HG02840 (cell line): ENCODE measurements at regions not wholly inside any gene's neighbourhood (a gene's known extent, or its start where the extent isn't known, plus 50 kb on each side); places are given as distances from the start of the nearest gene placed in this dataset.

ENCODE experiments used
- ATAC-seq: cut with Tn5 transposase; IDR thresholded peaks from one replicate; pipeline ENCODE4 v1.9.1; 2021; ENCODE audit warnings: mild to moderate bottlenecking, moderate library complexity, moderate number of reproducible peaks; ENCODE audit not compliant: unreplicated experiment, low FRiP score

DNA sequence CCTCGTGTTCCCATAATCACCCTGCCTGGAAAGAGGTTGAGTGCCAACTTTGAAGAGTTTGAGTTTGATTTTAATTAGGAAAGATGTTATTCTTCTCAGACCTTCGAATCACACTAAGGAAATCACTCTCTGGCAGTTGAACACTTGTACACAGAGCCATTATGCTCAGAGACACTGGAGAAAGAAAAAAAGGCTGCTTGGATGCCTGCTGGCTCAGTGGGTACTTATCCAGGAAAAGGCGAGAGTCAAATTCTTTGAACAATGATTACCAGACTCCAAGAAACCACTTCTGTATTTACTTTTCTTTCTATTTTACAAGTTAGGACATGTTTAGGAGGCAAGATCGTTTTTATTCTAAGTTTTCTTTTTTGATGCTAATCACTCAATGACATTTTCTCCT, 438.5 kb upstream of the FAT3 start:
- ATAC-seq, result no peak

DNA sequence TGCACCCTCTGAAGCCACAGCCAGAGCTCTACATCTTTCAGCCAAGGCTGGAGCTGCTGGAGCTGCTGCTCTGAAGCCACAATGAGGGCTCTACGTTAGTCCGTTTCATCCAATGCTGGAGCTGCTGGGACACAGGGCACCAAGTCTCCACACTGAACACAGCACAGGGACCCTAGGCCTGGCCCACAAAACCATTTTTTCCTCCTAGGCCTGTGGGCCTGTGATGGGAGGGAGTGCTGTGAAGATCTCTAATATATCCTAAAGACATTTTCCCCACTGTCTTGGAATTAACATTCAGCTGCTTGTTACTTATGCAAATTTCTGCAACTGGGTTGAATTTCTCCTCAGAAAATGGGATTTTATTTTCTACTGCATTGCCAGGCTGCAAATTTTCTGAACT, 441.4 kb upstream of the FAT3 start:
- no peak for ATAC-seq

DNA sequence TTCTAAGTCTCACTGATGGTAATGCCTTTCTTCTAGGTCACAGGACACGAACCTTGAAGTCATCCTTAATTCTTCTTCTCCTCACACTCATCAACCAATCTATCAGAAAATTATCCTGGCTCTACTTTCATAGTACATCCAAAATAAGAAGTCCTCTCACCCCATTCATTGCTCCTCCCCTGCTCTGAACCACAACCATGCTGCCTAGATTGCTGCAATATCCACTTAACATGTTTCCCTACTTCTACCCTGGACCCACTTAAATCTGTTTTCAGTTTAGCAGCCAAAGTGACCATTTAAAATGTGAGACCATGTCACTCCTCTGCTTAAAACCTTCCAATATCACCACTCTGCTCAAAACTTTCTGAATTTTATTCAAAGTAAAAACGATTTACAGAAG, 445.9 kb upstream of the FAT3 start:
- no peak for ATAC-seq

DNA sequence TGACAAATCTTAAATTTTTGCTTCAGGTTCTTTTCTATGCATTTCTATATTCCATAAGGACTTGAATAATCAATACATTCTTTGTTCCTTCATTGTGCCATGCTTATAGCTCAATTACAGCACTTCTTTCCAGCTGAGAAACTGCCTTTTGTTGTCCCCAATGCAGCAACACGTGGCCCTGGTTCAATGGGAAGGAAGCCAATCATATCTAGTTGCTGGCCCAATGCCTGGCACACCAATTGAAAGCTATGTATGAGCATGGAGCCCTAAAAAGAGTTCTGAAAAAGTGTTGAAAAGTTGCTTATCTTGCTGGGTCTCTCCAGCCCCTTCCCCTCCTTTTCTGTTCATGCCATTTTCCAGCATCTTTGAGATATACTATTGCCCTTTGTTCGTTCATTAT, 448.0 kb upstream of the FAT3 start:
- ATAC-seq, result no peak

DNA sequence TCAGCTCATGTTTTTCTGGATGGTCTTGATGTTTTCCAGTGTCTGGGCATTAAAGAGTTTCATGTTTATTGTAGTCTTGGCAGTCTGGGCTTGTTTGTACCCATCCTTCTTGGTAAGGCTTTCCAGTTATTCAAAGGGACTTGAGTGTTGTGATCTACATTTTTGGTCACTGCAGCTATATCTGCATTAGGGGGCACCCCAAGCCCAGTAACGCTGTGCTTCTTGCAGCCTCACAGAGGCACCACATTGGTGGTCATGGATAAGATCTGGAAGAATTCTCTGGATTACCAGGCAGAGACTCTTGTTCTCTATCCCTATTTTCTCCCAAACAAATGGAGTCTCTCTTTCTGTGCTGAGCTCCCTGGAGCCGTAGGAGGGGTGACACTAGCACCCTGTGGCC, 451.5 kb upstream of the FAT3 start:
- no peak for ATAC-seq

DNA sequence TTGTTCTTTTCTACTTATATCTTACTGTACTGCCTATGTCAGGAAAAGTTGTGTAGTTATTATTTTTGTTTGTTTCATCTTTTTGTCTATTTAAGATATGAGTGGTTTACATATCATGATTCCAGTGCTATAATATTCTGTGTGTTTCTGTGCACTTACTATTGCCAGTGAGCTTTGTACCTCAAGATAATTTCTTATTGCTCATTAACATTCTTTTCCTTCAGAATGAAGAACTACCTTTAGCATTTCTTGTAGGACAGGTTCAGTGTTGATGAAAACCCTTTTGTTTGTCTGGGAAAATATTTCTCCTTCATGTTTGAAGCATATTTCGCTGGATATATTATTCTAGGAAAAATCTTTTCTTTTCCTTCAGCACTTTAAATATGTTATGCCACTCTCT, 452.7 kb upstream of the FAT3 start:
- no peak for ATAC-seq

DNA sequence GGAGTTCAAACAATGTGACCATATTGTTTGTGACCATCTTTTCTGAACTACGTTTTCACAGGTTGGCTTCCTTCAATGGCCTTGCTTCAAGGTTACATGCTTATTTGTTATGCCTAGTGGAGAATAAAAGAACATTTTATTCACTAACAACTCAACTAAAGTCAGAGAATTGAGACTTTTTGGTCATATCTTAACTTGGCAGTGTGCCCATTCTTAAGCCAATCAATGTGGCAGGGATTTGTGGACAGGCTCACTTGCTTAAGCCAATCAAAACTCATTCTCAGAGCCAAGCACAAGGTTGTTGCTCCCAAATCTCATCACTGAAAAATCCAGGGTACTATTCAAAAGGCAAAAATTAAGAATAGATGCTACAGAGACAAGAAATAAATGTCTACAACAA, 455.8 kb upstream of the FAT3 start:
- no peak for ATAC-seq

DNA sequence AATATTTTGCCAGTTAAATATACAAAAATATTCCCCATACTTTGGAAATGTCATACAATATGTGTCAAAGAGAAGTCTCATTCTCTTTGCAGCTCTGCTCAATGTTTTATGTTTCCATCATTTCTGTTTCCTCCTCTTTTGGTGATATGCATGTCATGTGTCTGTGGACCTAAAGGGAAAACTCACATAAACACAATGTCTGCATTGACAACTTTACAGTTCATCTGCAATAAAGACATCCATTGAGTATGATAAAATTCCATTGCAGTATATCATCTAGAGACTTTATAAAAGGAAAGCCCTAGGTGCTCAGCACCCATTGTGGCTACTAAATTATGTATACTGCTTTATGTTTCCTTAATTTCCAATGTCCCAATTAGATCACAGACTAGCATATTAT, 461.3 kb upstream of the FAT3 start:
- ATAC-seq, result no peak

DNA sequence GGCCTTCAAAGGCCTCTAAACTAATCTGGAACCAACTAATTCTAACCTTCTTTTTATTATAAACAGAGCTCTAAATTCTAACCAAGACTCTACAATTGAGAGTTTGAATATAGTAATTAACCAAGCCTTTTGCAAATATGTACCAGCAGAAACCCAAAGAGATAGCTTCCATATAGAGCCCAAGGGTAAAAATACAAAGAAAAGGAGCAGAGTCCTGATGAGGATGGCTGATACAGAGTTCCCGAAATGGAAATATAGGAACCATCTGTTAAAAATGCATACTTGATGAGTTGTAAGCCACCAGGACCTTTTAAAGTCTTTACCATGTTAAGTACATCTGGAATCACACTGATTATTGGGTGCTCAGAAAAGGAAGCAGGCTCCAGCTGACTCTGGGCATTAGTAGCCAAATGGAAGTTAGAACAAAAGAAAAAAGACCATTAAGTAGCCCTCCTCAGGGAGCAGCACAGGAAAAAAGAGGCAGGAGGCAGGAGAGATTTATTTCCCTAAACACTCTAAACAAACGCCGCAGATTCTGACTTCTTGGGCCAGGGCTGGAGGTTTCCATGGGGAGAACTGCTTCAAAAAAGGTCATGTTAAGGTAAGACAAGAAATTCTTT, 463.1 kb upstream of the FAT3 start:
- ATAC-seq, result no peak

DNA sequence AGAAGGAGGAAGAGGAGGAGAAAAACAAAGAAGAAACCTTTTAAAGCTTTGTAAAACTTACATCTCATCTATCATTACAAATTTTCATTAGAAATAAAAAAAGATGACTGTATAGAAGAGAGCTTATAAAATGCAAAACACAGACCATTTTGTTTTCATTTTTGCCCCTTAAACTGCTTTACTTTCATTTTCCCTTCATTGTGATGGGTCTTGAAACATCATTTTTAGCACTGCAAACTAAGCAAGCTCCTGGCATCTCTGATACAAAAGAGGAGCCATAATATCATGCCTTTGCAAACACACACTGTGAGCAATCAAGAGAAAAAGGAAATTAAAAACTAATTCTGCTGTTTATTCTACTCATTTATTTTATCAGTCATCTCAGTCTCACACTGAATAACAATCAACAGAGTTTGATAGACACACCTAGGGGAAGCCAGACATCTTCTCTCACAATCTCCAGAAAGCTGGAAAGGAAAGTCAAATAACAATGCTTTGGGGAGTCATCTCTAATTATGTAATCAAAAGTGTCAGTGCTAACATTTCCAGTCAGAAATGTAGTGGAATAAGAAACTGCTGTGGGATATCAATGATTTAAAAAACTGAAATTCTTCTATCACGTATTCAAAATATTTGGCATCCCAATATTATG, 467.7 kb upstream of the FAT3 start:
- ATAC-seq, result no peak

DNA sequence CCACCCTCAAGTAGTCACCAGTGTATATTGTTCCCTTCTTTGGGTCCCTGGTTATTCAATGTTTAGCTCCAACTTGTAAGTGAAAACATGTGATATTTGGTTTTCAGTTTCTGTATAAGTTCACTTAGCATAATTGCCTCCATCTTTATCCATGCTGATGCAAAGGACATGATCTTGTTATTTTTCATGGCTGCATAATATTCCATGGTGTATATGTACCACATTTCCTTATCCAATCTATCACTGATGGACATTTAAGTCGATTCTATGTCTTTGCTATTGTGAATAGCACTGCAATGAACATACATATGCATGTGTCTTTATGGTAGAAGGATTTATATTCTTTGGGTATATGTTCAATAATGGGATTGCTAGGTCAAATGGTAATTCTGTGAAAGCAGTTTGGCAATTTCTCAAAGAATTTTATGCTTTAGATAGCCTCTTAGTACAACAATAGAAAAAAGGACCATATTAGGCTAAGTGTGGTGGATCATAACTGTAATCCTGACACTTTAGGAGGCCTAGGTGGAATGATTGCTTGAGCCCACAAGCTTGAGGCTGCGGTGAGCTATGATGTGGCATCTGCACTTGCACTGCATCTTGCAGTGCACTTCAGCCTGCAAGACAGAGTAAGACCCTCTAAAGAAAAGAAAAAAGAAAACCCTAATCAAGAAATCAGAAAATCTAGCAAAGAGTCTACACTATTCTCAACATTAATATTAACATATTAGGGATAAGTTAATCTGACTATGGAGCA, 468.5 kb upstream of the FAT3 start:
- no peak for ATAC-seq

DNA sequence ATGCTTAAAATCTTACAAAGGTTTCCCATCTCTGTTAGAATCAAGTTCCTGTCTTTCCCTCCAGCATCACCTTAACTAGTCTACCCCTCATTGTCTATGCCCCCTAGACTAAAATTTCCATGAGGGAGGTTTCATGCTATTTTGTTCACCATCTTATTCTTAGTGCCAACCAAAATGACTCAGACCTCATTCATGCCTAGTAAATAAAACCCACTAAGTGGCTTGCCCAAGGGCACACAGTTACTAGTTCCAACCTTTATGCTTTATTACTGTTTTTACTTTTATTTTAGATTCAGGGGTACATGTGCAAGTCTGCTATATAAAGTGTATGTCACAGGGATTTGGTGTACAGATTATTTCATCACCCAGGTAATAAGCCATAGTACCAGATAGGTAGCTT, 469.1 kb upstream of the FAT3 start:
- no peak for ATAC-seq

DNA sequence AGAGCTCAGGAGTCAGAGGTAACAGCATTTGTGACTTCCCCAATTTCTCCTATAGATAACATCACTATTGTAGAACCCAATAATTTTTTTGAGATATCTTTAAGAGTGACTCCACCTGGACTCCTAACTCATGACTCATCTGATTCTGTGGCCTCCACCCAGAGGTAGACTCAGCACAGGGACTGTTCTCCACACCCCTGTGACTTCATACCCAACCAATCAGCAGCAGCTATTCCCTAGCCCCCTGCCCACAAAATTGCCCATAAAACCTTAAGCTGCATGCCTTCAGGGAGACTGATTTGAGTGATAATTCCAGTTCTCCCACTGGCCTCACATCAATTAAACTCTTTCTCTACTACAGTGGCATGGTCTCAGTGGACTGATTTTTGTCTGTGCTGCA, 475.4 kb upstream of the FAT3 start:
- no peak for ATAC-seq

DNA sequence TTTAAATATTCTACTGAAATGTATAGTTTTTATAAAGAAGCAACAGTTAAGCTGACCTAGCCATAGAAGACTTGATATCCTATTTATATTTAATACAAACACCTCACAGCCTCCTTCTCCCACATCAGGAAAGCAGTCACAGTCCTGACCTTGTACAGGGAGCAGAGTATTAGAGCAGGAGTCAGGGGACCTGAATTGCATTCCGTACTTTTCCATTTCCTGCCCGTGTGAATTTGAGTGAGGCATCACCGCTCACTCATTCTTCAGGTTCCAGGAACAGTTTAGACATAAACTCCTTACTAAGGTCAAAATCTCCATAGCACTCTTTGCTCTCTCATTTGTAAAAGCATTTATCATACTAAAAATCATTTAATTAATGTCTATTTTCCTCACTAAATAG, 482.5 kb upstream of the FAT3 start:
- ATAC-seq, result no peak

DNA sequence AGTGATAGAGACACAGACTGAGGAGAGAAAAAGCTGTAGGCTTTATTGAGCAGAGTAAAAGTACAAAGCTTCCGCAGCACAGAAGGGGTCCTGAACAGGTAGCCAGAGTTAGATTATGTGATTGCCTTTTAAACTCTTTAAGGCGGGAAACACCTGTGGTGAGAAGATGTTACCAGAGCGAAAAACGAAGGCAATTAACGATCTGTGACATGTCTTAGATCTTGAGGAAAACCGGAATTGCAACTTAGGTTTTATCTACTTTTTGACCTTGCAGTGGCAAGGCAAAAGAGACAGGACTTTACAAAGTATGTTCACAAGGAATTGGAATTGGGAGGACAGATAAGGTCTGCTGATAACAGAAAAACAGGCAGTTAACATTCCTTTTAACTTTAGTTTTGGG, 493.6 kb upstream of the FAT3 start:
- no peak for ATAC-seq

DNA sequence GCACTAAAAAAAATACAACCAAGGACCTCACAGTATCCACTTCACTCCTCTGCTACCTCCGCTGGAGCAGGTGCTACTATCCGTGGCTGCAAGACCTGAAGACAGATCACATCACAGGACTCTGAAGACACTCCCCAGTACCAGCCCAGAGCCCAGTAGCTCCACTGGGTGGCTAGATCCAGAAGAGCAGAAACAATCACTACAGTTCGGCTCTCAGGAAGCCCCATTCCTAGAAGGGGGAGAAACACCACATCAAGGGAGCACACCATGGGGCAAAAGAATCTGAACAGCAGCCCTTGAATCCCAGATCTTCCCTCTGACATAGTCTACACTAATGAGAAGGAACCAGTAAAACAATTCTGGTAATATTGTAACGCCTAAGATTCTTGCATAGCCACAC, 494.0 kb upstream of the FAT3 start:
- ATAC-seq, result no peak

DNA sequence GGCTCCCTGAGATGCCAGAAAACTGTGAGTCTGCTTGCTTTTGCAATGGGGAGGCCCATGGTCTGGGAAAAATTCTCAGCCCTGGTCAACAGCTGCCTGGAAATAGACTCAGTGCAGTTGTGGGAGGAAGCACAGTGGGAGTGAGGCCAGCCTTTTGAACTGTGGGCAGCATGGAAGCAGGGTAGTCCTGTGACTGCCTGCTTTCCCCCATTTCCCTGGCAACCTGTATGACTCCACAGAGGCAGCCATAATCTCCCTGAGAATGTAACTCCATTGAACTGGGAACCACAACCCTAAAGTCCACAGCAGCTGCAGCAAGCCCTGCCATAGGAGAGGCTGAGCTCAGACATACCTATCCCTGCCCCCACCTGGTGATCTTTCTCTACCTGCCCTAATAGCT, 494.6 kb upstream of the FAT3 start:
- no peak for ATAC-seq

DNA sequence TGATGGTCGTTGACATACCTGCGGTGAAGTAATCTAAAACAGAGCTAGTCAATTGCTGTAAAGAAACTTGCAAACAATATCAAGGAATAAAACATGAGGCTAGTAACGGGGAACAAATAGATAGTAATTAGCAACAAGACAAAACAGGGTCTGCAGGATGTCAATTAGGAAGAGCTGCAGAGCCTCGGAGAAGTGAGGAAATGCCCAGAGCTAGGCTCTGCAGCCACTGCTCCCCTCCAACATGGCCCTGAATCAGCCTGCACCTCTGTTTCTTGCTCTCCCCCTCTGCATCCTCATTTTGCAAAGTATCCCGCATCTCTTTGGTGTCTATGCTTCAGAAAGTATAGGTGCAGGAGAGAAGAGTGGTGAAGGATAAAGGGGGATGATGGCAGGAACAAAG, 507.4 kb upstream of the FAT3 start:
- no peak for ATAC-seq

DNA sequence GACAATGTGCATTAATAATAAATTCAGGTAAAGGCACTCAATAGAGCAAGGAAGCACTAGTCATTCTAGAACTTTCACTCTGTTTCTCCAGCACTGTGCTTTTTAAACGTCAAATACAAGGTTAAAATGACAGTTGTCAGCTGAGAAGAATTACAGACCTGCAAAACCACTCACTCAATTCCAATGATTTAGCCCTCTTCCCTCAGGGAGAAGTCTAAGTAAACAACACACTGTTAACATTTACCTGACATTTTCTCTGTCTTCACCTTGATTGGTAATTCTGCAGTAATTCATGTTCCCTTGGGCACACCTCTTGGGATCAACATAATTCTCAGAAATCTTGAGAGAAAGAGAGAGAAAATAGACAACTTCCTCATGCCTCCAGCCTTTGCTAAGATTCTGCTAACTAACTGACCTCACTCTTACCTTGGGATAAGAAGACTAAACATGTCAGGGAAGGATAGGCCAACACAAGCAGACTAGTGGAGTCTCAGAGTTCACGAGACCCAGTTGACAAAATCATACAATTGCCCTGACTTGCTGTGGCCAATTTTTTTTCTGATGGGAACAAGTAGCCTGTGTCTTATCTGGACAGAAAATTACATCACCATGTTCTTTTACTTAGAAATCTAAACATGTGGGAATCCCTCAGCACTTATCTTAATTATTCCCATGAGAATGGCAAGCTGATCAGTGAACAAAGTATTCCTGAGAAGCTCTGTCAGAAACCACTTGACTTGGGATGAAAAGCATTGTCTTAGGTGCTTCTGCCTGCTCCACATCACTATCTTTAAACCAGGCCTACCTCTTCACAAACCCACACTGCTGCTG, 516.8 kb upstream of the FAT3 start:
- ATAC-seq, result no peak

DNA sequence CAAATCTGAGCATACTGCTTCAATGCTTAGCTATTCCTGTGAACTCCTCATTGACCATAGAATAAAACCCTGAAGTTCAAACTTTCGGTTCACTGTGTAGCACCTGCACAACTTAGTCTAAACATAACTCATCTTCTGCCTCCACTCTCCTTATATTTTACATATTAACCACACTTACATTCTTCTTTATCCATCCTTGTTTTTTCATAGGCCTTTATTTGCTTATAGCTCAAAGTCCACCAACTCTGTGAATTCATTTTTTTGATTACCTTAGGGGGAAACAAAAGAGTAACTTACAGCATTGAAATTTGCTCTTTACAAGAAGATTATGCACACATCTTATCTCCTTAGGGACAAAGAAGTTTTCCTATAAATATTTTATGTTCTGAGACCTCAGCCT, 521.6 kb upstream of the FAT3 start:
- no peak for ATAC-seq

DNA sequence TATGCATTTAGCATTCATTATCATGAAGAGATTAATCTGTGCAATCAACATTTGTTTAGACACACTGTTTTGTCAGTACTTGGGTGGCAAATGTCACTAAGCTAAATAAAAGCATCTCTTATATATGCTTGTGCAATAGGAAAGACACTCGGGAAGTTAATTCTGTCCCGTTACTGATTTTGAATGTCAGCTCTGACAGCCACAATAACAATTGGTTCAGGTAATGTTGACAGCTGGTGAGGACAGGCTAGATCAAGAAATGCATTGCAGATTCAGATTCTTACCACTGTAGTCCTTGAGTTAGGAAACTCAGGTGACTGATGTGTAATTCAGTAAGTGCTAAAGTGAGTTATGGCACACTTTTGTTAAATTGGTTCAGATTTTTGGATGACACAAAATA, 523.8 kb upstream of the FAT3 start:
- no peak for ATAC-seq
